ENCODE measurements at regions not wholly inside any gene's neighbourhood (a gene's known extent, or its start where the extent isn't known, plus 50 kb on each side); places are given as distances from the start of the nearest gene placed in this dataset.

DNA sequence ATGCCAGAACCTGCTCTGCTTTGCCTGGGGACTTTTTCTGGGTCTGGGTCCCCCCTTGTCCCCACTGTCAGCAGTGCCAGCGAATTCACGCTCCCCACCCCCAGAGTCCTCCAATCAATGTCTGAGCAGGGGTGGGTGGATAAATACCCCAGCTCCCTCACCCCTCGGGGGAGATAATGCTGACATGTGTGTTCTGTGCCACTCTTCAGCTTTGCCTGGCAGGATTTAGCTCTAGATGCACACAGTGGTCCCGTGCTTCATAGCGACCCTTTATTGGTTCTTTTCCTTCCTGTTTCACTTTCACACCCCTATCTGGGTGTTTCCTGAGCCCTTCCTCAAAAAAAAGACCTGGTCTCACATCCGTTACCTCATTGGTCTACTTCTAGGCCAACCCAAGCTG is 277.0 kb downstream of the NPIPA8 start:
- no peaks in the 10 kb centered on the region for H3K9me3 ChIP-seq
- no peak for DNase-seq
- H3K36me3 ChIP-seq = no peaks in the 10 kb centered on the region
- H3K4me3 ChIP-seq = no peak overlapping the region
- H3K4me1 ChIP-seq = no peaks in the 10 kb centered on the region
- TF ChIP-seq, protein P1, sequence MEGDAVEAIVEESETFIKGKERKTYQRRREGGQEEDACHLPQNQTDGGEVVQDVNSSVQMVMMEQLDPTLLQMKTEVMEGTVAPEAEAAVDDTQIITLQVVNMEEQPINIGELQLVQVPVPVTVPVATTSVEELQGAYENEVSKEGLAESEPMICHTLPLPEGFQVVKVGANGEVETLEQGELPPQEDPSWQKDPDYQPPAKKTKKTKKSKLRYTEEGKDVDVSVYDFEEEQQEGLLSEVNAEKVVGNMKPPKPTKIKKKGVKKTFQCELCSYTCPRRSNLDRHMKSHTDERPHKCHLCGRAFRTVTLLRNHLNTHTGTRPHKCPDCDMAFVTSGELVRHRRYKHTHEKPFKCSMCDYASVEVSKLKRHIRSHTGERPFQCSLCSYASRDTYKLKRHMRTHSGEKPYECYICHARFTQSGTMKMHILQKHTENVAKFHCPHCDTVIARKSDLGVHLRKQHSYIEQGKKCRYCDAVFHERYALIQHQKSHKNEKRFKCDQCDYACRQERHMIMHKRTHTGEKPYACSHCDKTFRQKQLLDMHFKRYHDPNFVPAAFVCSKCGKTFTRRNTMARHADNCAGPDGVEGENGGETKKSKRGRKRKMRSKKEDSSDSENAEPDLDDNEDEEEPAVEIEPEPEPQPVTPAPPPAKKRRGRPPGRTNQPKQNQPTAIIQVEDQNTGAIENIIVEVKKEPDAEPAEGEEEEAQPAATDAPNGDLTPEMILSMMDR (IDR thresholded peaks at IDR 0.05) = no peak
- TF ChIP-seq POLR2A (IDR thresholded peaks at IDR 0.05) = no peak
- intact Hi-C loops (cut with DNase I; ENCODE audit: low total_unique reads) = no loop called here
- H3K27me3 ChIP-seq = no peaks in the 10 kb centered on the region
- no peak overlapping the region for H3K27ac ChIP-seq

DNA sequence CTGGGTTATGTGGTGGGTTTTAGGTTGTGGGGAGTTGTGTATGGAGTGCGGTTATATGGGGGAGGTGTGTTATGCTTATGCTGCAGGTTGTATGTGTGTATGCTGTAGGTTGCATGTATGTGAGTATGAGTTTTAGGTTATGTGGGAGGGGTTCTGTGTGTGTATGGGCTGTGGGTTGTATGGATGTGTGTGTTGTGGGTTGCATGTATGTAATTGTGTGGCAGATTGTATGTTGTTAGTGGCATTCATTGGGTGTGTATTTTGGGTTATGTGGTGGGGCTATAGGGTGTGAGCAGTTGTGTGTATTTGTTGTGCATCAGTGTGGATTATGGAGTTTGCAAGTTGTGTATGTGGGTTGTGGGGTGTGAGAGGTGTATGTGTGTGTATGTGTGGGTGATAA is 277.4 kb downstream of the NPIPA8 start:
- no peak for DNase-seq
- H3K36me3 ChIP-seq = no peaks in the 10 kb centered on the region
- TF ChIP-seq, protein P1 (IDR thresholded peaks at IDR 0.05) = no peak
- no peak for TF ChIP-seq POLR2A (IDR thresholded peaks at IDR 0.05)
- no peaks in the 10 kb centered on the region for H3K4me1 ChIP-seq
- H3K9me3 ChIP-seq = no peaks in the 10 kb centered on the region
- intact Hi-C loops (cut with DNase I; ENCODE audit: low total_unique reads) = no loop called here
- H3K4me3 ChIP-seq = no peak overlapping the region
- no peak overlapping the region for H3K27ac ChIP-seq
- no peaks in the 10 kb centered on the region for H3K27me3 ChIP-seq

DNA sequence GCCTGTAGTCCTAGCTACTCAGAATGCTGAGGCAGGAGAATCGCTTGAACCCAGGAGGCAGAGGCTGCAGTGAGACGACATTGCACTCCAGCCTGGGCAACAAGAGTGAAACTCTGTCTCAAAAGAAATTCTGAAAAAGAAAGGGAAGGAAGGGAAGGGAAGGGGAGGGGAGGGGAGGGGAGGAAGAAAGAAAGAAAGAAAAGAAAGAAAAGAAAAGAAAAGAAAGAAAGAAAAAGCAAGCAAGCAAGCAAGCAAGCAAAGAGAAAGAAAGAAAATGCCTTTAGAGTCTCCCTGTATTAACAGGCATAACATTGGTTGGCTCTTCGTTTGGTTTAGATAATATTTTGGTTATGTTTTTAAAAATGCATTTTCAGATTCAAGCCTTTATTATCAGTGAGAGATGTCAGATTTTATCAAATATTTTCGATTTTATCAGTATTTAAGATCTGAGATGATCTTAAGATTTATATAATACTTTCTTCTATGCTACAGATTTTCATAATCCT is 281.1 kb downstream of the NPIPA8 start:
- H3K27ac ChIP-seq = no peak overlapping the region
- TF ChIP-seq, protein P1 (IDR thresholded peaks at IDR 0.05) = no peak
- TF ChIP-seq POLR2A (IDR thresholded peaks at IDR 0.05) = no peak
- no peaks in the 10 kb centered on the region for H3K36me3 ChIP-seq
- no peaks in the 10 kb centered on the region for H3K27me3 ChIP-seq
- H3K9me3 ChIP-seq = no peaks in the 10 kb centered on the region
- H3K4me3 ChIP-seq = no peak overlapping the region
- intact Hi-C loops (cut with DNase I; ENCODE audit: low total_unique reads) = no loop called here
- DNase-seq = no peak
- no peaks in the 10 kb centered on the region for H3K4me1 ChIP-seq

DNA sequence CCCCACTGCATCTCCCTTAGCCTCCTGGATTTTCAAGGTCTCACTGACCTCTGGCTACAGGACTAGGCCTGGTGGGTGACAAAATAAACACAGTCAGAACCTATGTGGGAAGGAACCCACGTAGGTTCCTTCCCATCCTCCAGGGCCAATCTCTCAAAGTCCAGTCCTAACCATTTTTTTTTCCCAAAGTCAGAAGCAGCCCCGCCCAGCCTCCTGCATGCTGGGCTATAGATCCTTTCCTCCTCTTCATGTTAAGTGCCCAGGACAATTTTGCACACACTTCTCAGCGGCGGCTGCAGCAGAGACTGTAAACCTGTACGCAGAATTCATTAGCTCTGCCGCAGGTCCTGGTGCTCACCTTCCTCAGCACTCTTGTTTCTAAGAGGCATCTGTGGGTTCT is 285.8 kb downstream of the NPIPA8 start:
- H3K36me3 ChIP-seq = no peaks in the 10 kb centered on the region
- DNase-seq = no peak
- no peaks in the 10 kb centered on the region for H3K9me3 ChIP-seq
- H3K4me1 ChIP-seq = no peaks in the 10 kb centered on the region
- TF ChIP-seq POLR2A (IDR thresholded peaks at IDR 0.05) = no peak
- TF ChIP-seq, protein P1 (IDR thresholded peaks at IDR 0.05) = no peak
- no peak overlapping the region for H3K27ac ChIP-seq
- H3K27me3 ChIP-seq = no peaks in the 10 kb centered on the region
- no peak overlapping the region for H3K4me3 ChIP-seq
- intact Hi-C loops (cut with DNase I; ENCODE audit: low total_unique reads) = no loop called here

DNA sequence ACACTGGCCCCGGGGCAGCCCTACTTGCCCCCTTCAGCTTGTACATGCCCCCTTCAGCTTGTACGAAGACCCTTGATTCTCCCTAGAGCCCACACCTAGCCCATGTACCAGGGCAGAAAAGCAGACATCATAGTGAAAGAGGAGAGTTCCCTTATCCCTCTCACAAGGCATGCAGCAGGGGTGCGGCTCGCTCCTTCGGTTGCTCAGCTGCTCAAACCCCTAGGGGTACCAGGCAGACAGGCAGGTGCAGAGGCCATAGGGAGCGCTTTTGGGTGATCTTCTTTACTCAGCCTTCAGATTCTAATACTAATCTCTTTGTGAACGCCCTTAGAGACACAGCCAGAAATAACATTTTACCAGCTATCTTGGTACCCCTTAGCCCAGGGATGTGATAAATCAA is 286.3 kb downstream of the NPIPA8 start:
- TF ChIP-seq, protein P1 (IDR thresholded peaks at IDR 0.05) = no peak
- no peak for TF ChIP-seq POLR2A (IDR thresholded peaks at IDR 0.05)
- no peaks in the 10 kb centered on the region for H3K9me3 ChIP-seq
- H3K27ac ChIP-seq = no peak overlapping the region
- no peaks in the 10 kb centered on the region for H3K36me3 ChIP-seq
- intact Hi-C loops (cut with DNase I; ENCODE audit: low total_unique reads) = no loop called here
- H3K27me3 ChIP-seq = no peaks in the 10 kb centered on the region
- no peak for DNase-seq
- H3K4me1 ChIP-seq = no peaks in the 10 kb centered on the region
- no peak overlapping the region for H3K4me3 ChIP-seq
